ENCODE measurements at regions not wholly inside any gene's neighbourhood (a gene's known extent, or its start where the extent isn't known, plus 50 kb on each side); places are given as distances from the start of the nearest gene placed in this dataset.

DNA sequence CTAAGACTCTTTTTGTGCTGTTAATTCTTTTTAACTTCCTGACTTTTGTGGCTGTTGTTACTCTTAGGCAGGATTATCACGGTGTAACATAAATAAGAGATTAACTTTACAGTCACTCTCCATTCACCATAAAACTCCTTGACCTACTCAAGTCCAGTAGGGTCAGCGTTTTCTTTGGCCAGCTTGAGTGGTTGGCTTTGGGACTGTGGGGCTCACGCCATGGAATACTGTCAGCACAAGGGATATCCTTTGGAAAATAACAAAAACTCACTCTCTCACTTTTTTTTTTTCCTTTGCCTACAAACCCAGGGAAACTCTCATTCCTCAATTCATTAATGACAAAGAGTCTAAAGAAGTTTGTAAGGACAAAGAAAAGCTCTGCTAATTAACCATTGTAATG, 89.4 kb upstream of the TLL1 start:
- Histone ChIP-seq H3K14ac (ENCODE audit: low read length) (no peak overlapping the region), H2BK12ac (ENCODE audit: low read length) (no peak overlapping the region), H2BK5ac (ENCODE audit: low read length) (no peak overlapping the region), H3K79me1 (ENCODE audit: low read depth, low read length) (no peaks in the 10 kb centered on the region), H2BK120ac (ENCODE audit: low read depth, low read length) (no peak overlapping the region), H3K9me3 (replicated peaks in 1 of 2; ENCODE audit: control insufficient read depth in 2 of 2, insufficient read depth in 1 of 2, low read depth in 1 of 2, low read length in 2 of 2) (no peaks in the 10 kb centered on the region), H3K4me1 (ENCODE audit: control insufficient read depth in 2 of 2, insufficient read depth in 1 of 2, low read depth in 1 of 2, low read length in 2 of 2) (no peaks in the 10 kb centered on the region), H3K18ac (ENCODE audit: low read length) (no peak overlapping the region), H3K23ac (ENCODE audit: low read depth, low read length, poor library complexity) (no peak overlapping the region), H2AFZ (ENCODE audit: low read length) (no peak overlapping the region), H4K91ac (ENCODE audit: low read depth, low read length, poor library complexity) (no peak overlapping the region), H3K4ac (ENCODE audit: low read length) (no peak overlapping the region), H3K9ac (ENCODE audit: low read depth, low read length, poor library complexity) (no peak overlapping the region), H3K27ac (replicated peaks; ENCODE audit: low read length) (no peak overlapping the region), H2BK15ac (ENCODE audit: low read length) (no peak overlapping the region), H3K4me2 (ENCODE audit: insufficient read depth, low read length, poor library complexity, severe bottlenecking) (no peak overlapping the region), H3K36me3 (replicated peaks in 1 of 2; ENCODE audit: control insufficient read depth in 2 of 2, insufficient read depth in 2 of 2, low read length in 2 of 2) (no peaks in the 10 kb centered on the region), H4K8ac (ENCODE audit: low read depth, low read length) (no peak overlapping the region), H2AK5ac (ENCODE audit: low read depth, low read length) (no peak overlapping the region), H3K4me3 (ENCODE audit: low read length in 2 of 2) (no peak overlapping the region), H3K27me3 (ENCODE audit: control insufficient read depth in 3 of 3, insufficient read depth in 3 of 3, low read depth in 1 of 3, low read length in 3 of 3) (no peaks in the 10 kb centered on the region)
- WGBS, 2 donors (ENCODE audit: extremely low coverage in 2 of 2, insufficient read length in 2 of 2, insufficient replicate concordance in 1 of 2): no CpG with 5 or more reads among the region's 3 CpGs
- DNase-seq (ENCODE audit: low spot score): no peak

GRCh38 chr4:165784672-165785071, 88.4 kb upstream of the TLL1 start:
- Histone ChIP-seq H3K27me3 (ENCODE audit: control insufficient read depth in 3 of 3, insufficient read depth in 3 of 3, low read depth in 1 of 3, low read length in 3 of 3) (no peaks in the 10 kb centered on the region), H2BK120ac (ENCODE audit: low read depth, low read length) (no peak overlapping the region), H3K14ac (ENCODE audit: low read length) (no peak overlapping the region), H3K4me1 (ENCODE audit: control insufficient read depth in 2 of 2, insufficient read depth in 1 of 2, low read depth in 1 of 2, low read length in 2 of 2) (no peaks in the 10 kb centered on the region), H2AK5ac (ENCODE audit: low read depth, low read length) (no peak overlapping the region), H2BK12ac (ENCODE audit: low read length) (no peak overlapping the region), H2BK5ac (ENCODE audit: low read length) (no peak overlapping the region), H4K8ac (ENCODE audit: low read depth, low read length) (no peak overlapping the region), H2BK15ac (ENCODE audit: low read length) (no peak overlapping the region), H2AFZ (ENCODE audit: low read length) (no peak overlapping the region), H3K9ac (ENCODE audit: low read depth, low read length, poor library complexity) (no peak overlapping the region), H3K4me2 (ENCODE audit: insufficient read depth, low read length, poor library complexity, severe bottlenecking) (no peak overlapping the region), H3K23ac (ENCODE audit: low read depth, low read length, poor library complexity) (no peak overlapping the region), H3K27ac (replicated peaks; ENCODE audit: low read length) (no peak overlapping the region), H3K9me3 (replicated peaks in 1 of 2; ENCODE audit: control insufficient read depth in 2 of 2, insufficient read depth in 1 of 2, low read depth in 1 of 2, low read length in 2 of 2) (no peaks in the 10 kb centered on the region), H3K79me1 (ENCODE audit: low read depth, low read length) (no peaks in the 10 kb centered on the region), H3K4me3 (ENCODE audit: low read length in 2 of 2) (no peak overlapping the region), H3K36me3 (replicated peaks in 1 of 2; ENCODE audit: control insufficient read depth in 2 of 2, insufficient read depth in 2 of 2, low read length in 2 of 2) (no peaks in the 10 kb centered on the region), H3K4ac (ENCODE audit: low read length) (no peak overlapping the region), H3K18ac (ENCODE audit: low read length) (no peak overlapping the region), H4K91ac (ENCODE audit: low read depth, low read length, poor library complexity) (no peak overlapping the region)
- DNase-seq (ENCODE audit: low spot score): no peak
- no CpG with 5 or more reads among the region's 1 CpG for WGBS, 2 donors (ENCODE audit: extremely low coverage in 2 of 2, insufficient read length in 2 of 2, insufficient replicate concordance in 1 of 2)

- Histone ChIP-seq H2BK5ac (ENCODE audit: low read length) (no peak overlapping the region), H4K8ac (ENCODE audit: low read depth, low read length) (no peak overlapping the region), H3K18ac (ENCODE audit: low read length) (no peak overlapping the region), H2BK15ac (ENCODE audit: low read length) (no peak overlapping the region), H3K79me1 (ENCODE audit: low read depth, low read length) (no peaks in the 10 kb centered on the region), H3K4me1 (ENCODE audit: control insufficient read depth in 2 of 2, insufficient read depth in 1 of 2, low read depth in 1 of 2, low read length in 2 of 2) (no peaks in the 10 kb centered on the region), H3K4me3 (ENCODE audit: low read length in 2 of 2) (no peak overlapping the region), H4K91ac (ENCODE audit: low read depth, low read length, poor library complexity) (no peak overlapping the region), H3K4me2 (ENCODE audit: insufficient read depth, low read length, poor library complexity, severe bottlenecking) (no peak overlapping the region), H2AK5ac (ENCODE audit: low read depth, low read length) (no peak overlapping the region), H3K27ac (replicated peaks; ENCODE audit: low read length) (no peak overlapping the region), H2BK120ac (ENCODE audit: low read depth, low read length) (no peak overlapping the region), H3K4ac (ENCODE audit: low read length) (no peak overlapping the region), H2AFZ (ENCODE audit: low read length) (no peak overlapping the region), H3K14ac (ENCODE audit: low read length) (no peak overlapping the region), H3K27me3 (ENCODE audit: control insufficient read depth in 3 of 3, insufficient read depth in 3 of 3, low read depth in 1 of 3, low read length in 3 of 3) (no peaks in the 10 kb centered on the region), H3K36me3 (replicated peaks in 1 of 2; ENCODE audit: control insufficient read depth in 2 of 2, insufficient read depth in 2 of 2, low read length in 2 of 2) (no peaks in the 10 kb centered on the region), H3K9ac (ENCODE audit: low read depth, low read length, poor library complexity) (no peak overlapping the region), H2BK12ac (ENCODE audit: low read length) (no peak overlapping the region), H3K9me3 (replicated peaks in 1 of 2; ENCODE audit: control insufficient read depth in 2 of 2, insufficient read depth in 1 of 2, low read depth in 1 of 2, low read length in 2 of 2) (no peaks in the 10 kb centered on the region), H3K23ac (ENCODE audit: low read depth, low read length, poor library complexity) (no peak overlapping the region)
- DNase-seq (ENCODE audit: low spot score): no peak
- no CpG with 5 or more reads among the region's 2 CpGs for WGBS, 2 donors (ENCODE audit: extremely low coverage in 2 of 2, insufficient read length in 2 of 2, insufficient replicate concordance in 1 of 2)
Measured at GRCh38 chr4:165785337-165785736, 87.7 kb upstream of the TLL1 start.

DNA sequence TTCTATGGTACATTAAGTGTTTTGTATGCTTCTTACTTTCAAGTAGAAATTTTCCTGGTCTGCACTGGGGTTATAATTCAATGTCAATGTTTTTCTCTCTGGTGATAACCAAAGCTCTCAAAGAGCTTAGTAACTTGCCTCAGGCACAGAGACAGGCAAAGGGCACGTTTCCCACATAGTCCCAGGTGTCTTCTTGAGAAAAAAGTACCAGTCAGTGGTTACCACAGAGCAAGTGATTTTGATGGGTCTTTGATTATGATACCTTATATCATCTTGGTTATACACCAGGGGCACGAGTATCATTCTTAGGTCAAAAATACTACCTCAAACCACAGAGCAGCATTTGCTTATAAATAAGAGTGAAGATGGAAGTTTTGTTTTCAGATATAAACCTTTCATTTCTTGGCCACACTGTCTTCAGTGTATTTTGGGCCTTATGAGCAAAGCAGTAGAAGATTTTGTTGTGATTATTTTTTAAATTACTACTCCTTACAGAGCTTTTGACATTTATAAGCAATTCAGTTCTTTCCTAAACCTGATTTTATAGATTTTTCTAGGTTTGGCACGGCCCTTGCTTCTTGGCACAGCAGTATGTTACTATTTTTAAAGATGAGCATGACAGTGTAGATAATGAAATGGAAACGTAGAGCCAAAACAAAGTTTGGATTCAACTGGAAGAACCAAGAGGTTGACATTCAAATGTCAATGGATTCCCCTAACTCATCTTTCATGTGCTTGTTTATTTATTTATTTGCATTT, 85.3 kb upstream of the TLL1 start:
- Histone ChIP-seq H2BK5ac (ENCODE audit: low read length) (no peak overlapping the region), H3K4me1 (ENCODE audit: control insufficient read depth in 2 of 2, insufficient read depth in 1 of 2, low read depth in 1 of 2, low read length in 2 of 2) (no peaks in the 10 kb centered on the region), H2BK15ac (ENCODE audit: low read length) (no peak overlapping the region), H3K18ac (ENCODE audit: low read length) (no peak overlapping the region), H3K14ac (ENCODE audit: low read length) (no peak overlapping the region), H2BK120ac (ENCODE audit: low read depth, low read length) (no peak overlapping the region), H2AFZ (ENCODE audit: low read length) (no peak overlapping the region), H3K27ac (replicated peaks; ENCODE audit: low read length) (no peak overlapping the region), H3K9ac (ENCODE audit: low read depth, low read length, poor library complexity) (no peak overlapping the region), H2BK12ac (ENCODE audit: low read length) (no peak overlapping the region), H3K23ac (ENCODE audit: low read depth, low read length, poor library complexity) (no peak overlapping the region), H3K4ac (ENCODE audit: low read length) (no peak overlapping the region), H2AK5ac (ENCODE audit: low read depth, low read length) (no peak overlapping the region), H3K27me3 (ENCODE audit: control insufficient read depth in 3 of 3, insufficient read depth in 3 of 3, low read depth in 1 of 3, low read length in 3 of 3) (no peaks in the 10 kb centered on the region), H3K9me3 (replicated peaks in 1 of 2; ENCODE audit: control insufficient read depth in 2 of 2, insufficient read depth in 1 of 2, low read depth in 1 of 2, low read length in 2 of 2) (no peaks in the 10 kb centered on the region), H3K36me3 (replicated peaks in 1 of 2; ENCODE audit: control insufficient read depth in 2 of 2, insufficient read depth in 2 of 2, low read length in 2 of 2) (no peaks in the 10 kb centered on the region), H4K8ac (ENCODE audit: low read depth, low read length) (no peak overlapping the region), H3K79me1 (ENCODE audit: low read depth, low read length) (no peaks in the 10 kb centered on the region), H3K4me3 (ENCODE audit: low read length in 2 of 2) (no peak overlapping the region), H3K4me2 (ENCODE audit: insufficient read depth, low read length, poor library complexity, severe bottlenecking) (no peak overlapping the region), H4K91ac (ENCODE audit: low read depth, low read length, poor library complexity) (no peak overlapping the region)
- DNase-seq (ENCODE audit: low spot score): no peak
- no CpG with 5 or more reads among the region's 4 CpGs for WGBS, 2 donors (ENCODE audit: extremely low coverage in 2 of 2, insufficient read length in 2 of 2, insufficient replicate concordance in 1 of 2)

All from neuronal stem cell (in vitro differentiated cells).